ENCODE measurements at regions not wholly inside any gene's neighbourhood (a gene's known extent, or its start where the extent isn't known, plus 50 kb on each side); places are given as distances from the start of the nearest gene placed in this dataset.

- TF ChIP-seq FOXJ3 (CRISPR knock-in tag; IDR thresholded peaks at IDR 0.05; ENCODE audit: borderline replicate concordance) (no peak), IRF1 (CRISPR knock-in tag; IDR thresholded peaks at IDR 0.05) (no peak), ZNF425 (CRISPR knock-in tag; conservative IDR thresholded peaks at IDR 0.05) (no peak), PRDM15 (CRISPR knock-in tag; IDR thresholded peaks at IDR 0.05) (no peak), GABPB1 (CRISPR knock-in tag; IDR thresholded peaks at IDR 0.05) (no peak), ESRRA (CRISPR knock-in tag; IDR thresholded peaks at IDR 0.05; ENCODE audit: borderline replicate concordance) (no peak), RORB (CRISPR knock-in tag; IDR thresholded peaks at IDR 0.05) (no peak), CTCF (IDR thresholded peaks at IDR 0.05) (no peak), NFYB (CRISPR knock-in tag; conservative IDR thresholded peaks at IDR 0.05; ENCODE audit: low read depth) (no peak), ZNF416 (CRISPR knock-in tag; IDR thresholded peaks at IDR 0.05) (no peak), CBFB (CRISPR knock-in tag; IDR thresholded peaks at IDR 0.05; ENCODE audit: low read depth) (no peak), ZNF396 (CRISPR knock-in tag; IDR thresholded peaks at IDR 0.05; ENCODE audit: borderline replicate concordance) (no peak), TCF7 (CRISPR knock-in tag; IDR thresholded peaks at IDR 0.05; ENCODE audit: low read depth) (no peak), ATF6 (CRISPR knock-in tag; IDR thresholded peaks at IDR 0.05) (no peak), JAZF1 (CRISPR knock-in tag; IDR thresholded peaks at IDR 0.05) (no peak), HMGXB4 (CRISPR knock-in tag; IDR thresholded peaks at IDR 0.05) (no peak), TEAD1 (CRISPR knock-in tag; IDR thresholded peaks at IDR 0.05) (no peak), NFE2L1 (CRISPR knock-in tag; IDR thresholded peaks at IDR 0.05) (no peak)
- ChIA-PET POLR2A (no interaction called here), CTCF (no interaction called here)
- DNase-seq (ENCODE audit: low spot score) (no peak), ATAC-seq (no peak)
- Mint-ChIP-seq H3K4me1 (peaks cover 7% of the 10 kb centered on the region; the same call in 1 of the 2 replicates), H3K27me3 (ENCODE audit: low read depth) (no peaks in the 10 kb centered on the region), H3K9me3 (peaks cover 20% of the 10 kb centered on the region), H3K36me3 (peaks cover 11% of the 10 kb centered on the region), H3K4me3 (no peak overlapping the region), H3K27ac (no peak overlapping the region)
Measured at GRCh38 chr11:121946514-121946913, 169.5 kb downstream of the BLID start.
